Heart left ventricle (tissue), 16 donors: ENCODE measurements at regions not wholly inside any gene's neighbourhood (a gene's known extent, or its start where the extent isn't known, plus 50 kb on each side); places are given as distances from the start of the nearest gene placed in this dataset.
"Not testable (repeated sequence)": the region's sequence is repeated elsewhere in the genome, so short reads cannot be mapped to it uniquely, and the experiment has no call there.

Source experiments
- ATAC-seq, 4 donors: fragments of 200-7000 bp; cut with Tn5 transposase; one replicate each; pipeline ENCODE4 v1.9.1; 2020 to 2022; ENCODE audit warnings: moderate library complexity in 4 of 4, mild to moderate bottlenecking in 3 of 4, moderate number of reproducible peaks in 1 of 4
- DNase-seq, 5 donors: peaks; one replicate each; pipeline ENCODE4 v3.0.0-alpha.2; 2020
- H3K27ac ChIP-seq, 12 donors: fragments of 200-600 bp; sonication (generic) in 4 of 12; one replicate each; pipeline versions ENCODE4 v1.5.0 to v1.8.0; 2016 to 2022; ENCODE audit warnings: mild to moderate bottlenecking in 2 of 12
- H3K27me3 ChIP-seq, 9 donors: fragments of 200-600 bp; sonication (generic) in 2 of 9; one replicate each; pipeline versions ENCODE4 v1.5.1 to v1.8.0; 2016 to 2022; ENCODE audit warnings: mild to moderate bottlenecking in 3 of 9
- H3K36me3 ChIP-seq, 9 donors: fragments of 200-600 bp; sonication (generic) in 2 of 9; one replicate each; pipeline versions ENCODE4 v1.5.0 to v1.8.0; 2018 to 2022; ENCODE audit warnings: mild to moderate bottlenecking in 2 of 9
- H3K4me1 ChIP-seq, 12 donors: fragments of 200-600 bp; sonication (generic) in 4 of 12; one replicate each; pipeline versions ENCODE4 v1.5.0 to v1.8.0; 2016 to 2022; ENCODE audit warnings: mild to moderate bottlenecking in 3 of 12
- H3K4me3 ChIP-seq, 12 donors: fragments of 200-600 bp; sonication (generic) in 4 of 12; one replicate each; pipeline versions ENCODE4 v1.5.0 to v1.8.0; 2017 to 2022; ENCODE audit warnings: mild to moderate bottlenecking in 9 of 12, moderate library complexity in 4 of 12
- H3K9me3 ChIP-seq, 12 donors: fragments of 200-600 bp; sonication (generic) in 4 of 12; one replicate each; pipeline versions ENCODE4 v1.5.0 to v1.8.0; 2016 to 2022; ENCODE audit warnings: mild to moderate bottlenecking in 1 of 12
- CTCF ChIP-seq, 12 donors: fragments of 200-600 bp; sonication (generic) in 4 of 12; IDR thresholded peaks; one replicate each; pipeline versions ENCODE4 v1.5.0 to v1.8.0; 2018 to 2022; ENCODE audit warnings: antibody characterized with exemption in 12 of 12, mild to moderate bottlenecking in 5 of 12
- POLR2A ChIP-seq, 2 donors: fragments of 450-650 bp; IDR thresholded peaks; one replicate each; pipeline ENCODE4 v1.6.1; 2017; ENCODE audit warnings: antibody characterized with exemption in 2 of 2, mild to moderate bottlenecking in 2 of 2, moderate library complexity in 2 of 2
- WGBS, 4 donors: extraction: QIAGEN DNeasy Blood & Tissue Kit in 2 of 4; methylation state at CpG; one replicate each; pipeline versions ENCODE4 v1.1.5 to v1.1.7; 2013 to 2018; 5-methylcytosine and 5-hydroxymethylcytosine counted together
- intact Hi-C, 10 donors: fragments of 100-400 bp; cut with DNase I; formaldehyde crosslinking; loops; one replicate each; pipeline versions ENCODE4 v1.11.1 to v1.14.2; 2022
- donor health status: ischemic (EF 13 %, LVEDD 7.1; RV severe dilation, severe dysfunction).
- donor health status: healthy with polysubstance abuse.
- donor health status: DM: no; HTN: yes; CAD: no.
- donor health status: DM: no; HTN: no; CAD: no.
- donor health status: ischemic (EF 25% LVEDD 6.9; RV normal size, moderate dysfunction).
- donor health status: ischemic (EF 25% LVEDD 5.7; RV mildly dilated, moderate dysfunction).
- donor health status: healthy.
- donor health status: DM: yes; HTN: yes; CAD: no.
- donor health status: ischemic (EF 35%, LVEDD 5.7; RV mildly dilated, moderate dysfunction).
- donor health status: nonischemic (EF 11% LVEDD 7.7; RV severe dilation, severe dysfunction).
- donor health status: DM: yes; HTN: yes; CAD: no.
- donor health status: PGD.
- donor health status: ischemic (EF 29% LVEDD 5.4; RV normal size, mild dysfunction).
- donor health status: nonischemic (EF 23%, LVEDD 6.1; RV moderate dilation, normal function).

GRCh38 chr21:25188677-25189079, 418.6 kb downstream of the MRPL39 start:
- Histone ChIP-seq H3K9me3 (peaks cover 0 to 11% (median 0%) of the 10 kb centered on the region in 12 donors), H3K36me3 (no peaks in the 10 kb centered on the region), H3K4me3 (no peak overlapping the region), H3K4me1 (peaks cover 0 to 5% (median 0%) of the 10 kb centered on the region in 12 donors), H3K27me3 (no peaks in the 10 kb centered on the region), H3K27ac (no peak overlapping the region)
- DNase-seq: no peak
- WGBS, 4 donors: 76 to 89% (median 81%) methylated on average over 2 of the region's 2 CpGs
- TF ChIP-seq CTCF (IDR thresholded peaks at IDR 0.05) (no peak), POLR2A (IDR thresholded peaks at IDR 0.05) (no peak)
- ATAC-seq: no peak
- intact Hi-C loops: no loop called here

- Histone ChIP-seq H3K4me3 (no peak overlapping the region), H3K36me3 (no peaks in the 10 kb centered on the region), H3K4me1 (peaks cover 0 to 5% (median 0%) of the 10 kb centered on the region in 12 donors), H3K27me3 (no peaks in the 10 kb centered on the region), H3K9me3 (no peaks in the 10 kb centered on the region), H3K27ac (no peak overlapping the region)
- DNase-seq (no peak), ATAC-seq (no peak)
- intact Hi-C loops: no loop called here
- no peak for TF ChIP-seq CTCF (IDR thresholded peaks at IDR 0.05)
- no peak for TF ChIP-seq POLR2A (IDR thresholded peaks at IDR 0.05)
These were observed 421.0 kb downstream of the MRPL39 start for GRCh38 chr21:25186273-25186672.

GRCh38 chr21:25183577-25183976, 423.7 kb downstream of the MRPL39 start:
- H3K27me3 ChIP-seq: no peaks in the 10 kb centered on the region
- no peak for TF ChIP-seq CTCF (IDR thresholded peaks at IDR 0.05)
- TF ChIP-seq POLR2A (IDR thresholded peaks at IDR 0.05): no peak
- 82 to 90% (median 84%) methylated on average over 3 of the region's 3 CpGs for WGBS, 4 donors
- no peaks in the 10 kb centered on the region for H3K4me1 ChIP-seq
- DNase-seq: no peak
- intact Hi-C loops: no loop called here
- no peaks in the 10 kb centered on the region for H3K36me3 ChIP-seq
- H3K27ac ChIP-seq: no peak overlapping the region
- H3K9me3 ChIP-seq: no peaks in the 10 kb centered on the region
- ATAC-seq: no peak
- H3K4me3 ChIP-seq: no peak overlapping the region

GRCh38 chr21:25181690-25182089, 425.6 kb downstream of the MRPL39 start:
- H3K4me1 ChIP-seq, H3K36me3 ChIP-seq, H3K27ac ChIP-seq, H3K27me3 ChIP-seq, ATAC-seq, H3K9me3 ChIP-seq, intact Hi-C loops, H3K4me3 ChIP-seq, DNase-seq: not testable (repeated sequence)
- 82 to 93% (median 90%) methylated on average over 3 of the region's 3 CpGs for WGBS, 4 donors

GRCh38 chr21:25179116-25179515, 428.2 kb downstream of the MRPL39 start:
- Histone ChIP-seq H3K27me3 (no peaks in the 10 kb centered on the region), H3K27ac (no peak overlapping the region), H3K36me3 (no peaks in the 10 kb centered on the region), H3K4me3 (no peak overlapping the region), H3K9me3 (no peaks in the 10 kb centered on the region), H3K4me1 (no peaks in the 10 kb centered on the region)
- DNase-seq: no peak
- ATAC-seq: no peak
- TF ChIP-seq POLR2A (IDR thresholded peaks at IDR 0.05) (no peak), CTCF (IDR thresholded peaks at IDR 0.05) (no peak)
- intact Hi-C loops: no loop called here
- whole genome bisulfite sequencing, 4 donors: 79 to 88% (median 81%) methylated on average over 1 of the region's 1 CpG
